Panc1 (cell line): ENCODE measurements at regions not wholly inside any gene's neighbourhood (a gene's known extent, or its start where the extent isn't known, plus 50 kb on each side); places are given as distances from the start of the nearest gene placed in this dataset.

Source experiments
- POLR2AphosphoS5 ChIP-seq: IDR thresholded peaks from 2 replicates; pipeline ENCODE4 v1.6.1; 2012; ENCODE audit warnings: mild to moderate bottlenecking, low read depth, low read length, moderate library complexity
- REST ChIP-seq, 2 experiments: IDR thresholded peaks; 2 replicates each; pipeline ENCODE4 v1.6.1; 2011 to 2012; ENCODE audit warnings: low read depth in 2 of 2, control low read depth in 1 of 2, low read length in 1 of 2, mild to moderate bottlenecking in 1 of 2, moderate library complexity in 1 of 2; ENCODE audit not compliant: insufficient read depth in 1 of 2
- TF ChIP-seq, protein P1 (sequence below): fragments of 450-650 bp; IDR thresholded peaks from 2 replicates; pipeline ENCODE4 v1.5.1; 2017; ENCODE audit warnings: mild to moderate bottlenecking

DNA sequence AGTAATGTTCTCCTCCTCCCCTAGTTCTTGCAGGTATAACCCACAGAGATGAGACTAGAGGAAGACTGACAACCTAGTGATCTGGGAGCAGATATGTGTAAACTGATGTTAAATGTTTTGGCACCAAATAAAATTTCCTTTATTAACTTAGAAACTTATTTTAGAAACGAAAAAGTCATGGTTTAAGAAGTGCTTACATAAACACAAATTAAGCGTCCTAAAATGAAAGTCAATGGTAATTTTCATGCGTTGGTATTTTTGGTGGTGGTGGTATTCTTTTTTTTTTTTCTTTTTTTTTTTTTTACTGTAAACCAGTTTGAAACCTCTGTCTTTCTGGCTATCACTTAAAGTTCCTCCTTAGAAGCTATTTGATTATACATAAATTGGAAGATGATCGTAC lies 1438.1 kb upstream of the TENM3 start:
- TF ChIP-seq, protein P1, sequence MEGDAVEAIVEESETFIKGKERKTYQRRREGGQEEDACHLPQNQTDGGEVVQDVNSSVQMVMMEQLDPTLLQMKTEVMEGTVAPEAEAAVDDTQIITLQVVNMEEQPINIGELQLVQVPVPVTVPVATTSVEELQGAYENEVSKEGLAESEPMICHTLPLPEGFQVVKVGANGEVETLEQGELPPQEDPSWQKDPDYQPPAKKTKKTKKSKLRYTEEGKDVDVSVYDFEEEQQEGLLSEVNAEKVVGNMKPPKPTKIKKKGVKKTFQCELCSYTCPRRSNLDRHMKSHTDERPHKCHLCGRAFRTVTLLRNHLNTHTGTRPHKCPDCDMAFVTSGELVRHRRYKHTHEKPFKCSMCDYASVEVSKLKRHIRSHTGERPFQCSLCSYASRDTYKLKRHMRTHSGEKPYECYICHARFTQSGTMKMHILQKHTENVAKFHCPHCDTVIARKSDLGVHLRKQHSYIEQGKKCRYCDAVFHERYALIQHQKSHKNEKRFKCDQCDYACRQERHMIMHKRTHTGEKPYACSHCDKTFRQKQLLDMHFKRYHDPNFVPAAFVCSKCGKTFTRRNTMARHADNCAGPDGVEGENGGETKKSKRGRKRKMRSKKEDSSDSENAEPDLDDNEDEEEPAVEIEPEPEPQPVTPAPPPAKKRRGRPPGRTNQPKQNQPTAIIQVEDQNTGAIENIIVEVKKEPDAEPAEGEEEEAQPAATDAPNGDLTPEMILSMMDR = no peak
- TF ChIP-seq REST (IDR thresholded peaks at IDR 0.05; ENCODE audit: insufficient read depth in 1 of 2, low read depth in 2 of 2, low read length in 1 of 2) (no peak), POLR2AphosphoS5 (no peak)
